Cerebellar cortex (tissue), 1 donor: ENCODE measurements at regions not wholly inside any gene's neighbourhood (a gene's known extent, or its start where the extent isn't known, plus 50 kb on each side); places are given as distances from the start of the nearest gene placed in this dataset.

Source experiments
- DNase-seq: peaks from one replicate; pipeline ENCODE4 v3.0.0-alpha.2; 2015; ENCODE audit warnings: low spot score

DNA sequence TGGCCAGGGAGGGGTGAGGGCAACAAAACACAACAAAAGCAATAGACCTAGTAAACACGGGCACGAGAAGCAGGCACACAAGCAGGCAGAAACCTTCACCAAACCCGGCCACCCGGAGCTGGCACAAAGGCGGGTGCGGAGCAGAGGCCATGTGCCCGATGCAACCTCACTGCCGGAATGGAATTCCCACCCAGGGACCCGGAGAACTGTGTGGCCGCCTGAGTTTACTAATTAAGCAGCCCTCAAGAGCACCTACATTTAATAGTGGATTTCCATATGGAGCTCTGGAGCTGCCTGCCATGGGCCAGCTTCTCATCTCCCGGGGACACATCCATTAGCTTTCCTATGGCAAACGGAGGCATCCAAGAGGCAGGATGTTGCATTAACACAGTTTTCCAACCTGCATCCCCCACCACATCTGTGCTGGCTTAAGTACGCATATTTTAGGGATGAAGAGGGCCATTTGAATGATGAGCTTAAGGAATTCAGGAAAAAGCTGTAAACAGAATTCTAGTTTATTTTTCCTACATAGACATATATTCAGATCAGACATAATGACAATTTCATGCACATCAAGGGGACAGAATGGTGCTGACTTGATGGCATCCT lies 104.5 kb upstream of the SMIM21 start:
- no peak for DNase-seq

GRCh38 chr18:75531212-75531850 lies 103.8 kb upstream of the SMIM21 start:
- DNase-seq = no peak

- no peak for DNase-seq
Measured at GRCh38 chr18:75530566-75531211, 103.2 kb upstream of the SMIM21 start.

DNA sequence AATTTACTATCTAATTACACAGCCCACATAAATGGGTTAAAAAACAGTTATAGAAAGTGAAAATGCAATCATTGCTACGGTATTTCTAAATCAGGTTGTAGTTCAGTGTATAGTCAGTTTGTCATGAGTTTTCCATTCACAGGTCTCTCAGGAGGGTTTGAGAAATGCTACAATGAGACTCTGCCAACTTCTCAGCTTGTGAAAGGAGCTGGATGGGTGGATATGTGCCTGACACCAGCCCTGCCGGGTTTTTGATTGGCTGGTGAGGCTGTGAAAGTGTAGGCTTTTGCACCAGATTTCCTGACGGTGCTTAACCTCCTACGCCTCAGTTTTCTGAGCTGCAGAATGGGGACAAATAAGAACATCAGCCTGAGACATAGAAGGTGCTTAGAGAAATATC lies 102.6 kb upstream of the SMIM21 start:
- no peak for DNase-seq

- DNase-seq = no peak
Measured at GRCh38 chr18:75529394-75529793, 101.9 kb upstream of the SMIM21 start.

GRCh38 chr18:75527848-75528685 lies 100.6 kb upstream of the SMIM21 start:
- DNase-seq = no peak

DNA sequence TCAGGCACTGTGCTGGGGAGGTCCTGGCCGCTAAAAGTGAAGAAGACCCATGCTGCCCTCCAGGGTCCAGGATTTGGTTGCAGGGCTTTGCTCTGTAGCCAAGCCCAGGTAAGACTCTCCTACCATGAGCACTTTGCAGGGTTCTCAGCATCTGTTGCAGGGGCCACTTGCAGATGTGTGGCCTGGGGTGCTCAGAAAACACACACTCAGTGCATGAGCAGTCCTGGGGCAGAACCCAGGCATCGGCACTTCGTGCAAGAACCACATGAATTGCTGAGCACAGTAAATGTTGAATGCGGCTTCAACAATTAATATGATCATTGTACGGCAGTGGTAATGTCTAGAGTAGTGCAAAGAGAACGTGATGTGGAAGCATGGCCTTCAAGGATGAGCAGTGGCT lies 98.5 kb upstream of the SMIM21 start:
- DNase-seq = no peak

DNA sequence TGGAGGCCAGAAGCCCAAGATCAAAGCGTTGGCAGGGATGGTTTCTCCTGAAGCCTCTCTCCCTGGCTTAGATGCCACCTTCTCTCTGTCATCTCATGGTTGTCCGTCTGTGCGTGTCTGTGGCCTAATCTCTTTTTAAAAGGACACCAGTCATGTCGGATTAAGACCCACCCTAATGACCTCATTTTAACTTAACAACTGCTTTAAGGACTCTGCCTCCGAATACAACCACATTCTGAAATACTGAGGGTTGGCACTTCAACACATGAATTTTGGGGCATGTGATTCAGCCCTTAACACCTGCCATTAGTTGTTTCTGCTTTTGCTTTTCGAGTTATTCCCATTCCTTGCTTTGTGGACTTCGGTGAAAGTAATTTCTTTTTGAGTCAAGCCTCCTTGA lies 97.8 kb upstream of the SMIM21 start:
- no peak for DNase-seq

DNA sequence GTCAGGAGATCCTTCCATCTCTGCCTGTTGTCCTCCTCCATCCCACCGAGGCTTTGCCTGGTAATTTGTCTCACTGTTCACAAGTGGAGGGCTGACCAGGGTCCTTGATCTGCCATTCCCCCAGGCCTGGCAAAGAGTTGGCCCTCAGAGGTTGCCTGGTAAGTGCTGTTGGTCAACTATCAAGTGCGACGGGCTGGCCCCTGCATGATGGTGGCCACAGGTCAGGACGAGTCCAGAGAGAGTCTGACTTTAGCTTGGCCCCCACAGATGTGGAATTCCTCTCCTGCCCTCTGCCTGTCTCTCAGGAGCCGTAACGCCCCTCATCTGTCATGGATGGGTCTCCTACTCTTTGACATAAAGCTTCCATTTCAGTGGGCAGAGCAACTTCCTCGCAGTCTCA lies 97.3 kb upstream of the SMIM21 start:
- no peak for DNase-seq

DNA sequence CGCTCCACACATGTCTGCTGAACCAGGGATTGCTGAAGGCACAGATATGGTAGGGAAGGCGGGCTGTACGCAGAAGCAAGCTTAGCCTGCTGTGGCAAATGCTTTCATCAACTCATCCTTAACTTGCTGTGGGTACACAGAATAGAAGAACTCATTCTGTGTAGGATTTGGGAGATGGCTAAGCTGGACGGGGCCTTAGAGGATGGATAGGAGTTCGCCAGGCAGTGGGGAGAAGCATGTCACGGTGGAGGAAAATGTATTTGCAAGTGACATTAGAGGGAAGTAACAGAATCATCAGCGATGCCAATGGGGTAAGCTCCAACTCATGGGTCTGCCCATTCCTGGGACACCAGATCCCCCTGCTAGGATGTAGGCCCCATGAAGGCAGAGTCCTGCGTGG lies 96.7 kb upstream of the SMIM21 start:
- DNase-seq = no peak

DNA sequence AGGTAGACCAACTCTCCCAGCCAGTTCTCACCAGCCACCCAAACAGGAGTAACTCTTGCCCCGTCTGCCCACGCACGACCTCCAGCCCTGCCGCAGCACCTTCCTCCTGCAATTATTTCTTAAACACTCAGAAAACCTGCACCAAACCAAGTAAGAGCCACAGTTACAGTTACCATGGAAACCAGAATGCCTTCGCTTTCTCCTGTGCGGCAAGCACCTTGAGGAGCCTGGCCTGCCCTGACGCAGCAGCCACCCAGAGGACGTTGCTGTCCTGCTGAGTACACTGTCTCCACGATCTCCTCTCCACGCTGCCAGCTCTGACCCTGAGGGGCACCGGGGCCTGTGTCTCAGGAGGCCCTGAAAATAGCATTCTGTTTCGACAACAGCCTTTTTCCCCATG lies 94.3 kb upstream of the SMIM21 start:
- DNase-seq = no peak

- no peak for DNase-seq
Measured at GRCh38 chr18:75518007-75518406, 90.5 kb upstream of the SMIM21 start.

DNA sequence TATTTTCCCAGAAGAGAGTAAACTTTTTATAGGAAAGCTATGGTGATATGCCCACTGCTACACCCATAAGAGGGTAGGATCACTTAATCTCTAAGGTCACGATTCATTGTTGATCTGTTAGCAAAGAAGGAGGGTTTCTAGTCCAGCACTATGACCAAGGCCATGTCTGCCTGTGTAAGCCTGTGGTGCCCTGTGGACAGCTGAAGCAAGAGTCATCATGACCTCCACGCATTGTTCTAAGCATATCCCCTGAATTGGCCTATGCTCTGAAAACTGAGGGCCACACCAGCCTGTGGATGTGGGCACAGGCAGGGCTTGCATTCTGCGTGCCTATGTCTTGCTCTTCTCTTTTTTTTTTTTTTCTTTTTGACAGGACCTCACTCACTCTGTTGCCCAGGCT lies 89.8 kb upstream of the SMIM21 start:
- DNase-seq = no peak

DNA sequence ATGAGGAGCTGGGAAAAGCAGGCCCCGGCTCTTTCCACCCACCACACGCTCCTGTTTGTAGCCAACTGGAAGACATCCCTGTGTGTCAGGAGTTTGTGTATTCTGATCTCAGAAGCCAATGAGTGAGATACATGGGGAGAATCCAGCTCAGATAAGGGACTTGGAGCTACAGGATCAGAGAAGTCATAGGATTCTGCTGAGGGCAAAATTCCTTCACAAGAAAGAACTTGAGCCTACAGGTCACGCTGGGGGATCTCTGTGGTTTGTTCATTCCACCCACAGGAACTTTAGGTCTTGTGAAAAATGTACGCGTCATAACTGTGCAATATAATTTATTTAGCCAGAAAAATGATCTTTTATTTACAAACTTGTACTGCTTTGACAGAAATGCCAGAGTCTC lies 80.1 kb upstream of the SMIM21 start:
- no peak for DNase-seq

DNA sequence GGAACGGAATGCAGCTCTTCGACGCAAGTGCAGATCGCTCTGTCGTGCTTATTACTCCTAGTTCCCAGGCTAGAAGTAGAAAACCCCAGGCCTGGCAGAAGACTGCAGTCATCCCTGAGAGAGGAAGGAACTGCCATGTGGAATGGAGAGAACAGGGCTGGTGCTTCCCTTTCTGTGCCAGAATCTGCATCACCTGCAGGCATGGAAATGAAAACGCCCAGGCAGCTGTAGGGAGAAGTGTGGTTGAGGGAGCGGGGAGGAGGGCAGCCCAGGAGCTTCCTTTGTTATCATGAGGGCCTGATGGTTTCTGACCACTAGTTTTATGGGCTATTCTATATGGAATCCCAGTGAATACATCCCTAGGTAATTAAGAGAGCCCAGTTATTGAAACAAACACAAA lies 79.4 kb upstream of the SMIM21 start:
- no peak for DNase-seq

DNA sequence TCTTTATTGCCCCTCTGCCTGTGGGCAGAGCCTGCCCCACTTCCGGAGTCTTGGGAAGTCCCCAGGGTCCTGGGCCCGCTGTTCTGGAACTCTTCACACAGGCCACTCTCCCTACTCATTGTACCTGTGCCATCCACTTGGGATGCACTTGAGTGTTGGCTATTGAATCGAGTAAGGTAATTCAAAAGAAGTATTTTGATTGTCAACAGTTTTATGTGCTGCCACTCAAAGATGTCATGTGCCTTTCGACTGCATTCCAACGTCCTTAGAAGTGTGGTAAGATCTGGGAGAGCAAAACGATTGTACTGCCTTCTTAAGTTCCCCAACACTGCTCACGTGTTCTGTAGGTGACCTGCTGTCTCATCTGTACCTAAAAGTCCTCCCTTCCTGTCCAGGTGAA lies 77.0 kb upstream of the SMIM21 start:
- no peak for DNase-seq

DNA sequence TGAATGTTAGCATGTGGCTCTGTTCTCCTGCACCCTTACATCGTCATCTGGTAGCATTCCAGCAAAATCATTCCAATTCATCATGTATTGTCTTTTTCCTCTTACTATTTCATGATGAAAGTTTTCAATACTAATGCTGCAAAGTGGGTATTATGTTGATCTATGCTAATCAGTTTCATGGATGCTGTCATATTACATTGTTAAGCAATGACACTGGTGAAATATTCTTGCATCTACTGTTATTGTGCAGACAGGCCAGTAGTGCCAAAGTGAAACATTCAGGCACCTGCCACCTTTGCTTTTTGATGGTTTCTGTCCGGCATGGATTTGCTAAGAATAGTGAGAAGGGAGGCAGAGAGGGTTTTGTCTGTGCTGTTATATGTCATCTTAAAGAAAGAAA lies 76.1 kb upstream of the SMIM21 start:
- no peak for DNase-seq

DNA sequence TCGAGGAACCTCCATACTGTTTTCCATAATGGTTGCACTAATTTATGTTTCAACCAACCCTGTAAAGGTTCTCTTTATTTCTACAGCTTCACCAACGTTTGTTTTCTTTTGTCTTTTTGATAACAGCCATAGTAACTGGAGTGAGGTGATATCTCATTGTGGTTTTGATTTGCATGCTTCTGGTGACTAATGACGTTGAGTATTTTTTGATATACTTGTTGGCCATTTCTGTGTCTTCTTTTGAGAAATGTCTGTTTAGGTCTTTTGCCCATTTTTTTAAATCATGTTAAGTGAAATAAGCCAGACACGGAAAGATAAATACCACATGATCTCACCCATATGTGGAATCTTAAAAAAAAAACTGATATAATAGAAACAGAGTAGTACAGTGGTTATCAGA lies 74.8 kb upstream of the SMIM21 start:
- no peak for DNase-seq

DNA sequence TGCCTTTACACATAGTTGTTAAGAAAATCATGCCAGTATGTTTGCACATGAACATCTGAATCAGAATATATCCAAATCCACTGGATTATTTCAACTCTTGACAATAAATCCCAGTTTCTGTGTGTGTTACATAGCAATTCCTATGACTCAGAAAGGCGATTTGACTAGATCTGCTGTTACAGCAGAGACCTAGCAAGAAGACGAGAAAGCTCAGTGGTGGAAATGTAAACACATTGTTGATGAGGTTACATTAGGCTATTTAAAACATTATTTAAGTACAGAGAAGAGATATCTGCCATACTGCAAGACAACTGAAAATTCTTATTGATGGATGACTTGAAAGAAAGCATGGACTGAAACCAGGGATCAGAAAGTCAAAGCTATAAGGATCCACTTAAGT lies 73.0 kb upstream of the SMIM21 start:
- no peak for DNase-seq

DNA sequence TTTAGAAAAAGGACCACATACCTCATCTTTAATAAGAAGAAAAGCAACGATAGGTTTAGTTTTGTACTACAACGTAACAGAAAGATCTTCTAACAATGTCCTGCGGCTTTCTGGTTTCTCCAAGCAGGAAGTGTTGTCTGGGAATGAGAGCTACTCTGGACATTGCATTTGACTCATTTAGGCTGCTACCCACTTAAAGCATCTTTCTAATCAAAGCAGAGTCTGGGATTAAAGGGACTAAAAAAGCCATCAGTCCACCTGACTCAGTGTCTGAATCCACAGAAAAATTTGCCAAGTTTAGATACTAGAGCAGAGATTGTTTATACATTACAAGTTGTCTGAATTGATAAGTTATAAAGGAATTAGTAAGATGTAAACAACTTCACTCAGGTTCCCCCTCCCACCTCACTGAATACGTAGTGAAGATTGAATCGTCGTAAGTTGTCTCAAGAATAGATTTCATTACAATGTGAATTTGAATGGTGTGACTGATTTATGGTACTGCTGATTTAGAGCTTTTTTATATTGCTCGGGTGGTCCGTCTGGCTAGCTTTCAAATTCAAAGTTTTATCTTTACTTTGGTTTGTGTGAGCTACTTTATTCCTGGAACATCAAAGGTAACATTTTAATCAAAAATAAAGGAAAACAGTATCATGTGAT lies 70.2 kb upstream of the SMIM21 start:
- DNase-seq = no peak

- no peak for DNase-seq
Measured at GRCh38 chr18:75496151-75496550, 68.6 kb upstream of the SMIM21 start.

DNA sequence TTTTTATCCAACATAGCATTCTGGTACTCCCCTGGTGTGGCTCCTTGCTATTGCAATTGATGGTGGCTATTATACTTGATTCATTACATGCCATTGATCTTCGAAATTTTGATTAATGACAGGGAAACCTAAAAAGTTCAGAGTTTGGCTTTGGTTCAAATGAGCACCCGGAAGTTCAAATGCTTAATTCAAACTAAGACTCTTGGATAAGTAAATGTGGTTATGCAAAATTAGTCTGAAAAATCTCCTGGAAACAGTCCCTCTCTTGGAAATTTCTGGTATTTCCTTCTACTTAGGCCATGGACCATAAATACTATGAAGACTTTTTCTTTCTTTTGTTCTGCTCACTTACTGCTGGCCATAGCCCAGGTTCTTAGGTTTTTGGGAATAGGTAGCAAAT lies 65.3 kb upstream of the SMIM21 start:
- no peak for DNase-seq
